Keratinocyte (primary cell): ENCODE measurements at regions not wholly inside any gene's neighbourhood (a gene's known extent, or its start where the extent isn't known, plus 50 kb on each side); places are given as distances from the start of the nearest gene placed in this dataset.

Experiments used
- EZH2 ChIP-seq: IDR thresholded peaks from one replicate; pipeline ENCODE4 v1.6.1; 2012; ENCODE audit warnings: inconsistent platforms, mild to moderate bottlenecking, low read length, moderate library complexity
- TF ChIP-seq, protein P1 (sequence below), 3 experiments: IDR thresholded peaks in 1 of 3; conservative IDR thresholded peaks in 1 of 3; optimal IDR thresholded peaks in 1 of 3; 2 replicates in 2 of 3; 3 replicates in 1 of 3; pipeline versions ENCODE3 to v1.5.1; 2011; ENCODE audit warnings: low read length in 3 of 3, mild to moderate bottlenecking in 3 of 3, moderate library complexity in 2 of 3, control low read depth in 1 of 3, inconsistent platforms in 1 of 3; ENCODE audit not compliant: insufficient read depth in 2 of 3; ENCODE audit errors: extremely low read depth in 1 of 3

DNA sequence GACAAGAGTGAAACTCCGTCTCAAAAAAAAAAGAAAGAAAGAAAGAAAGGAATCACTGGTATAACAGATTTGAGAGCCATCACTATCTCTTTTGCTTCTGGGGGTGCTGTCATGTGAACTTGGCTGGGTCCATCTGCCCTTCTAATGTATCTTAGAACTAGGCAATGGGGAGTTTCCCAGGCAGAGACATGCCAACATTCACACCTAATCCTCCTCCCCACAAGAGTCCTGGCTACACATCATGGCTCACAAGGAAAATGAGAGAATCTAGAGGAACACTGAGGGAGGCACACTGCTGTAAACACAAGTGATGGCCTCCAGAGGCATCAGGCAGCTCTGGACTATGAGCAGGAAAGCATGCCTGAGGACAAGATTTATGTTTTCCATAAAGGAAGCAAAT lies 67.8 kb upstream of the PPP2R3A start:
- TF ChIP-seq, protein P1, sequence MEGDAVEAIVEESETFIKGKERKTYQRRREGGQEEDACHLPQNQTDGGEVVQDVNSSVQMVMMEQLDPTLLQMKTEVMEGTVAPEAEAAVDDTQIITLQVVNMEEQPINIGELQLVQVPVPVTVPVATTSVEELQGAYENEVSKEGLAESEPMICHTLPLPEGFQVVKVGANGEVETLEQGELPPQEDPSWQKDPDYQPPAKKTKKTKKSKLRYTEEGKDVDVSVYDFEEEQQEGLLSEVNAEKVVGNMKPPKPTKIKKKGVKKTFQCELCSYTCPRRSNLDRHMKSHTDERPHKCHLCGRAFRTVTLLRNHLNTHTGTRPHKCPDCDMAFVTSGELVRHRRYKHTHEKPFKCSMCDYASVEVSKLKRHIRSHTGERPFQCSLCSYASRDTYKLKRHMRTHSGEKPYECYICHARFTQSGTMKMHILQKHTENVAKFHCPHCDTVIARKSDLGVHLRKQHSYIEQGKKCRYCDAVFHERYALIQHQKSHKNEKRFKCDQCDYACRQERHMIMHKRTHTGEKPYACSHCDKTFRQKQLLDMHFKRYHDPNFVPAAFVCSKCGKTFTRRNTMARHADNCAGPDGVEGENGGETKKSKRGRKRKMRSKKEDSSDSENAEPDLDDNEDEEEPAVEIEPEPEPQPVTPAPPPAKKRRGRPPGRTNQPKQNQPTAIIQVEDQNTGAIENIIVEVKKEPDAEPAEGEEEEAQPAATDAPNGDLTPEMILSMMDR (optimal IDR thresholded peaks at IDR 0.05 in 1 of 3, IDR thresholded peaks at IDR 0.05 in 1 of 3, conservative IDR thresholded peaks at IDR 0.05 in 1 of 3; ENCODE audit: extremely low read depth in 1 of 3, insufficient read depth in 2 of 3, low read length in 3 of 3): no peak
- TF ChIP-seq EZH2: no peak
